ENCODE measurements at regions not wholly inside any gene's neighbourhood (a gene's known extent, or its start where the extent isn't known, plus 50 kb on each side); places are given as distances from the start of the nearest gene placed in this dataset.

- TF ChIP-seq CREB1 (IDR thresholded peaks at IDR 0.05; ENCODE audit: low read depth) (no peak), MAX (IDR thresholded peaks at IDR 0.05) (no peak), EP300 (IDR thresholded peaks at IDR 0.05; ENCODE audit: borderline replicate concordance) (no peak), RAD21 (IDR thresholded peaks at IDR 0.05; ENCODE audit: low read depth) (no peak), FOXM1 (IDR thresholded peaks at IDR 0.05; ENCODE audit: borderline replicate concordance, low read depth) (no peak), CEBPB (IDR thresholded peaks at IDR 0.05) (no peak), YY1 (IDR thresholded peaks at IDR 0.05; ENCODE audit: low read depth) (no peak)
- TF ChIP-seq, protein P1, sequence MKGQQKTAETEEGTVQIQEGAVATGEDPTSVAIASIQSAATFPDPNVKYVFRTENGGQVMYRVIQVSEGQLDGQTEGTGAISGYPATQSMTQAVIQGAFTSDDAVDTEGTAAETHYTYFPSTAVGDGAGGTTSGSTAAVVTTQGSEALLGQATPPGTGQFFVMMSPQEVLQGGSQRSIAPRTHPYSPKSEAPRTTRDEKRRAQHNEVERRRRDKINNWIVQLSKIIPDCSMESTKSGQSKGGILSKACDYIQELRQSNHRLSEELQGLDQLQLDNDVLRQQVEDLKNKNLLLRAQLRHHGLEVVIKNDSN (IDR thresholded peaks at IDR 0.05): no peak
- TF ChIP-seq, protein P2, sequence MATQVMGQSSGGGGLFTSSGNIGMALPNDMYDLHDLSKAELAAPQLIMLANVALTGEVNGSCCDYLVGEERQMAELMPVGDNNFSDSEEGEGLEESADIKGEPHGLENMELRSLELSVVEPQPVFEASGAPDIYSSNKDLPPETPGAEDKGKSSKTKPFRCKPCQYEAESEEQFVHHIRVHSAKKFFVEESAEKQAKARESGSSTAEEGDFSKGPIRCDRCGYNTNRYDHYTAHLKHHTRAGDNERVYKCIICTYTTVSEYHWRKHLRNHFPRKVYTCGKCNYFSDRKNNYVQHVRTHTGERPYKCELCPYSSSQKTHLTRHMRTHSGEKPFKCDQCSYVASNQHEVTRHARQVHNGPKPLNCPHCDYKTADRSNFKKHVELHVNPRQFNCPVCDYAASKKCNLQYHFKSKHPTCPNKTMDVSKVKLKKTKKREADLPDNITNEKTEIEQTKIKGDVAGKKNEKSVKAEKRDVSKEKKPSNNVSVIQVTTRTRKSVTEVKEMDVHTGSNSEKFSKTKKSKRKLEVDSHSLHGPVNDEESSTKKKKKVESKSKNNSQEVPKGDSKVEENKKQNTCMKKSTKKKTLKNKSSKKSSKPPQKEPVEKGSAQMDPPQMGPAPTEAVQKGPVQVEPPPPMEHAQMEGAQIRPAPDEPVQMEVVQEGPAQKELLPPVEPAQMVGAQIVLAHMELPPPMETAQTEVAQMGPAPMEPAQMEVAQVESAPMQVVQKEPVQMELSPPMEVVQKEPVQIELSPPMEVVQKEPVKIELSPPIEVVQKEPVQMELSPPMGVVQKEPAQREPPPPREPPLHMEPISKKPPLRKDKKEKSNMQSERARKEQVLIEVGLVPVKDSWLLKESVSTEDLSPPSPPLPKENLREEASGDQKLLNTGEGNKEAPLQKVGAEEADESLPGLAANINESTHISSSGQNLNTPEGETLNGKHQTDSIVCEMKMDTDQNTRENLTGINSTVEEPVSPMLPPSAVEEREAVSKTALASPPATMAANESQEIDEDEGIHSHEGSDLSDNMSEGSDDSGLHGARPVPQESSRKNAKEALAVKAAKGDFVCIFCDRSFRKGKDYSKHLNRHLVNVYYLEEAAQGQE (IDR thresholded peaks at IDR 0.05; ENCODE audit: low read depth): no peak
Measured at GRCh38 chr12:126768517-126768916, 1498.5 kb upstream of the TMEM132C start.
